ENCODE measurements at regions not wholly inside any gene's neighbourhood (a gene's known extent, or its start where the extent isn't known, plus 50 kb on each side); places are given as distances from the start of the nearest gene placed in this dataset.

DNA sequence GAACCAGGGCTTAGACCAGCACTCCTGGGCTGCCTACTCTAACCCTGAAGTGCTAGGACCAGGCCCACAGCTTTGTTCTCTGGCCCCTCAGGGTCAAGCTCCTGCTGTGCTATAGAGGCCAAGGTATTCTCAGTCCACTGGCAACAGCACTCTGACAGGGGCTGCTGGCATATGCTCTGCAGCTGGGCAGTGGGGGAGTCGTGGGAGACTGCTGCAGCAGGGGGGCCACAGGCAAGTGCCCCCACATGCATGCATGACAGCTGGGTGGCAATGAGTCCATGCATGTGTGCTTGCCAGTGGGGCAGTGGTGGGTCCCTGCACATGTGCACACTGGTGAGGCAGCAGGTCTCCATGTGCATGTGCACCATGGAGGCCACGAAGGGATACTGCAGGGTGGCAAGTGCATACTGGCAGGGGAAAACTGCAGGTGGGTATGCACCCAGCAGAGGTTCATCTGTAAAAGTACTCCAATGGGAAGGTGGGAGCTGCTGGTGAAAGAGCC lies 364.9 kb upstream of the IRAK1BP1 start:
- no peak for TF ChIP-seq POLR2A (IDR thresholded peaks at IDR 0.05)
- TF ChIP-seq CTCF (IDR thresholded peaks at IDR 0.05) = no peak

All from adrenal gland (tissue), 5 donors.